ENCODE measurements at regions not wholly inside any gene's neighbourhood (a gene's known extent, or its start where the extent isn't known, plus 50 kb on each side); places are given as distances from the start of the nearest gene placed in this dataset.

- TF ChIP-seq CTCF (IDR thresholded peaks at IDR 0.05) (no peak), POLR2A (IDR thresholded peaks at IDR 0.05) (no peak)
Observed at GRCh38 chr22:49487950-49488349, 339.7 kb downstream of the BRD1 start.

Data from heart left ventricle (tissue), 13 donors.